ENCODE measurements at regions not wholly inside any gene's neighbourhood (a gene's known extent, or its start where the extent isn't known, plus 50 kb on each side); places are given as distances from the start of the nearest gene placed in this dataset.

GRCh38 chr2:153189091-153189888 lies 289.3 kb downstream of the RPRM start:
- no peak for DNase-seq

GRCh38 chr2:153179808-153180207 lies 298.8 kb downstream of the RPRM start:
- DNase-seq = no peak

- no peak for DNase-seq
These were observed 309.0 kb downstream of the RPRM start for GRCh38 chr2:153169609-153170008.

GRCh38 chr2:153165021-153165420 lies 313.5 kb downstream of the RPRM start:
- no peak for DNase-seq

- no peak for DNase-seq
These were observed 315.5 kb downstream of the RPRM start for GRCh38 chr2:153163055-153163454.

- no peak for DNase-seq
These were observed 321.8 kb downstream of the RPRM start for GRCh38 chr2:153156743-153157142.

GRCh38 chr2:153152036-153152435 lies 326.5 kb downstream of the RPRM start:
- DNase-seq = no peak

GRCh38 chr2:153145470-153145978 lies 333.0 kb downstream of the RPRM start:
- no peak for DNase-seq

GRCh38 chr2:153143540-153143939 lies 335.0 kb downstream of the RPRM start:
- no peak for DNase-seq

- no peak for DNase-seq
These were observed 338.1 kb downstream of the RPRM start for GRCh38 chr2:153140498-153140897.

GRCh38 chr2:153138651-153139375 lies 339.7 kb downstream of the RPRM start:
- DNase-seq = no peak

- DNase-seq = no peak
These were observed 342.3 kb downstream of the RPRM start for GRCh38 chr2:153136216-153136615.

- no peak for DNase-seq
These were observed 343.8 kb downstream of the RPRM start for GRCh38 chr2:153134725-153135124.

- no peak for DNase-seq
These were observed 344.8 kb downstream of the RPRM start for GRCh38 chr2:153133716-153134115.

GRCh38 chr2:153132418-153132817 lies 346.1 kb downstream of the RPRM start:
- no peak for DNase-seq

- DNase-seq = no peak
These were observed 363.4 kb downstream of the RPRM start for GRCh38 chr2:153115141-153115540.

- no peak for DNase-seq
These were observed 368.1 kb downstream of the RPRM start for GRCh38 chr2:153110486-153110885.

GRCh38 chr2:153109793-153110192 lies 368.8 kb downstream of the RPRM start:
- DNase-seq = no peak

- DNase-seq = no peak
These were observed 371.6 kb downstream of the RPRM start for GRCh38 chr2:153106802-153107477.

GRCh38 chr2:153105829-153106578 lies 372.6 kb downstream of the RPRM start:
- no peak for DNase-seq

GRCh38 chr2:153101187-153101586 lies 377.4 kb downstream of the RPRM start:
- no peak for DNase-seq

GRCh38 chr2:153100151-153100550 lies 378.4 kb downstream of the RPRM start:
- no peak for DNase-seq

GRCh38 chr2:153098073-153098472 lies 379.7 kb downstream of the ARL6IP6 start:
- DNase-seq = no peak
